Midbrain (tissue), 1 donor: ENCODE measurements at regions not wholly inside any gene's neighbourhood (a gene's known extent, or its start where the extent isn't known, plus 50 kb on each side); places are given as distances from the start of the nearest gene placed in this dataset.
A peak's percentile ranks its signal among the peaks of the same experiment; 100 is the strongest.

Experiments used
- DNase-seq: peaks from one replicate; lab custom pipeline; 2025; lab: John Stamatoyannopoulos, UW

DNA sequence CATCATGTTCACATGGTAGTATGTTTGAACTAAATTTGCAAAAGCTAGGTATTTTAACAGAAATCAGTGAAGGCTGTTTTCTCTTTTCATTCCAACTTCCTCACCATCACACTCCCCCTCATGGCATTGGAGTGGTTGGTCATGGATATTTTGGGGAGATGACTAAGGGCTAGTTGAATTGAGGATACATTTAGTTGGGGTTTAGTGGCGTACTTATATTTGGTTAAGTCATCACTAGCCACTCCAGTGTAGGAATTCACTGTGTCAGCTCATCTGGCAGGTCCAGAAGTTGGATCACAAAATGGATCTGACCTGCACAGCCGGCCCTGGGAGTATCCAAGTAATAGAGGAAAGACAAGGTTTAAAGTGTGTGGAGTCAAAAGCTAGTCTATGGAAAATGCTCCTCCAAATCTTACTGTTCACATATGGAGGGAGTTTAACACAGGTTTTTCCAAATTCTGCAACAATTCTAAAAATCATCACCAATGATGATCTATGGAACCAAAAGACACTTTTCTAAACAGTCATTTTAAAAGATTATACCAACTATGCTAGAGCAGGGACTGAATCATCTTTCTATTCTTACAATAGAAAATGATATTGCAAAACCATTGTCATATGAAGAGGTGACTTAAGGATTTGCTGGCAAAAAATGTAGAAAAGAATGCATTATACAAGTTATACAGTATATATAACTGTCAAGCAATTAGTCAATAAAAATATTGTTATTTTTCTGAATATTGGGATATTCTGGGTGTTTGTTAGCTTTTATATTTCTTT, 247.8 kb upstream of the PEX5L start:
- no peak for DNase-seq

DNA sequence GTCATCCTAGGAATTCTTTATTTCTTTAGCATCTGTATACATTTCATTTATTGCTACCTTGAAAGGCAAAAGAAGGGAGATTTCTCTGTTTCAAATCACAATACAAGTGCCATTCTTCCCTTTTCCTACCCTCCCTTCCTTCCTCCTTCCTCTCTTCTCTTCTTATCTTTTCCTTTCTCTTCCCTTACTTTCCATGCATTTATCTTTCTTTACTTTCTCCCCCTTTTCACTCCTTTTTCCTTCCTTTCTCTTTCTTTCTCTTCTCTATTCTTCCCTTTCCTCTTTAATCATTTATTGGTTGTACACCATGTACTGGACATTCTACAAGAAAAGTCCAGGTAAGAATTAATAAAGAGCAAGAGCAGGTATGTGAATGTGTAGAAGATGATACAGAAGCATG, 251.0 kb upstream of the PEX5L start:
- DNase-seq: no peak

DNA sequence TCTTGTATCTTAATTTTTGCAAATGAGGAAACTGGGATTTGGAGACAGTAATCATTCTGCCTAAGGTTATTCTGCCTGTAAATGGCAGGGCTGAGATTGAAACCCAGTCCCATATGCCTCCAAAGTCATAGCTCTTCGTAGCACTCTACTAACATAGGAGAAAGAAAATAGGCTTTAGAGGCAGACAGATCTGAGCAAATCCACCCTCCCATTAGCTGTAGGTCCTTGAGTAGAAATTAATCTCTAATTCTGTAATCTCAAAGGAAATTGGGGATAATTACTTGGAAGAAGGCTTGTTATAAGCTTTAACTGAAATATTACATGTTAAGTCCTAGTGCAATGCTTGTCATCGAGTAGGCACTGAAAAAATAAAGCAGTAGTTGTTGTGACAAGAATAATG, 252.1 kb upstream of the PEX5L start:
- DNase-seq: no peak

DNA sequence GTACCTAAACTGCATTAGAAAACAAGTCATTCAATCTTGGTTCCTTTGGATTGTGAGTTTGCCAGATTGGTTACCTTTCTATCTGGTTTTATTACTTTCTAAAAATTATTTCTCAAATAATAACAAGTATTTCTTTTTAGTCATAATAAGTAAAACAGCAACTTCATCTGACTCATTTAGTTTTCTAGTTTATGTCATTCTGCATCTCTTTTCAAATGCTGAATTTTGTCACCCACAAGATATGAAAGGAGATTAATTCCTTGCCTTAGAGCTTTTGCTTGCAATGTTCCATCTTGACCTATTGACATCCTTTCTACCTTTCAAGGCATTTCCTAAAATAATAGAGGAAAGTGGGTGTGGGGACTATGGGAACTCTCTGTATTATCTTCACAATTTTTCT, 253.6 kb upstream of the PEX5L start:
- no peak for DNase-seq

DNA sequence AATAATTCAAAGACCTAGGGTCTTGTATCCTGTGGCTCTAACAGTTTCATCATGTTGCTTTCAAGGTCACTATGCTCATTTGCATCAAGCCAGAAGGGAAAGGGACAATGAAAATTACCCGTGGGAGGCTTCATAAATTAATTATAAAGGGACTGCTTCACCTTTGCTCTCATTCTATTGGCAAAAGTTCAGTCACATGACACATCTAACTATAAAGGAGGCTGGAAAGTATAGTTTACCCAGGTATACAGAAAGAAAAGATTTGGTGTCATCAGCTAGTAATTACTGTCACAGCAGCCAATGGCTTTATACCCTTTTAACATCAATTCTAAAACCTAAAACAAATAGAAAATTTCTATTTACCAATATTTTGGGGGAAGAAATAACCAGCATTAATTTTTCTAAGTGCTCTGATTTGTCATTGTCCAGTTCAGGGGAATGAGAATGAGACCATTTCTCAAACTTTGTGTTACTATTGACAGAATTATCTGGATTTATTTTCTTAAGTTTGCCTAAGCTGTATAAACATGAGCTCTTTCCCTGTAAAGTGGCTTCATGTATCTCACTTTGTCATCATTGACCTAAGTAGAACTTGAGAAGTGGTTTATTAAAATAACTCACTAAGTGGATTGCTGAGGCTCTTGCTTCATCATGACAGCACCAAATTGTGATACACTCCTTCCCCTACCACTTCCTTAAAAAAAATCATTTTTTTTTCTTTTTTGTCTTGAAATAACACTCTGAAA, 257.7 kb upstream of the PEX5L start:
- no peak for DNase-seq

DNA sequence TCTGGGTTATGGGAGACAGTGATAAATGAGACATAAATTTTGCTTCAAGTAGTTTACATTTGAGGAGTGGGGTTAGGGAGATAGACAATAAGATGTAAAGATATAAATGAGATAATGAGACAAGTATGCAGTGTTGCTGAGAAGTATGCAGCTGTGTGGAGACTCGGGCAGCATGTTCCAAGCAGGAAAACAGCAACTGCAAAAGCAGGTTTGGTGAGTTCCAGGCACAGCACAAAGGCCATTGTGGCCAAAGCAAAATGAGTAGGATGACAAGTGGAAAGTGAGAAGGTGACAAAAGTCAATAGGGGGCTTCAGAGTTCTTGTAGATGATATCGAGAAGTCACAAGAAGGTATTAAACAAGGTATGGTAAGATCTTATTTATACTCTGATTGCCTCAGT, 259.1 kb upstream of the PEX5L start:
- no peak for DNase-seq

DNA sequence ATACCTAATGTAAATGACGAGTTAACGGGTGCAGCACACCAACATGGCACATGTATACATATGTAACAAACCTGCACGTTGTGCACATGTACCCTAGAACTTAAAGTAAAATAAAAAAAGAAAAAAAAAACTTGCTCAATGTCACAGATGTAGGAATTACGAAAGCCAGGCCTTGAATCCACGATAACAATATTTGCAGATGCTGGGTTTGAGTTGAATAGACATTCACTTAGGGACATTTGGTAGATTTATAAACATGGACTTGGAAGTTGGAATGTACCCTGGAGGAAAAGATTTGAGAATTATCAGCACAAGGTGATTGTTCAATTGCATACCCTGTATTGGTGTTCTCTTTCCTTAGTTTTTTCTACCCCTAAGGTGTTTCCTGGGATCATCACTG, 260.2 kb upstream of the PEX5L start:
- DNase-seq: no peak

DNA sequence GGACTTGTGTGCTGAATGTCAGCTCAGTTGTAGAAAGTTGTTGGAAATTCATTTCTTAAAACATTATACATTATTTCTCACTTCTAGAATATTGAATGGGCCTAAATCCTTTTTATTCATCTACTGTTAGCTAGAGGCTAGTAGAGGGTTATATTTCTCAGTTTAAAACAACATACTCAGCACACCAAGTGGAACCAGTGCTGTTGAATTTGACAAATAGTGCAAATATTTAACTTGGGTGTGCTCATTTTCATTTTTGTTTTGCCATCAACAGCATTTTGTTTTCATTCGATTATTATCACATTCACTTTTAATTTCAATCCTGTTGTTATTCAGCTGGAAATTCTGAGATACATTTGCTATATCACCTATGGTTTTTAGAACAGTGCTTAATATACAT, 269.4 kb upstream of the PEX5L start:
- DNase-seq: no peak

DNA sequence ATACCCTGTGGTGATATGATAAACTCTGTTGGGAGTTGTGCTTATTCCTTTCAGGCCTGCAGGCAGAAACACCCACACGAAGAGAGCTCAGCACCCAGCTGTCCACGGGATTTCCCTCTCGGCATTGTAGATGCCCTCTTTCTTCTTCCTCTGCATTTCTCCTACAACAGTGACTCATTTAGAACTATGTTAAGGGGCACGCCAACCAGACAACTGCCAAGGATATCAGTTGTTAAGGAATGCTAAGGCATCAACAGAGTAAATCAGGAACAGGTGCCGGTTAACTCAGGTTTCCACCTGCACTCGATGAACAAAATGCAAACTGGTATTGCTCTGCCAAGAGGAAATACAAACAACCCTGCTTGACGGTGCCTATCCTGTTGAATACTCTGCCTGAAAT, 270.0 kb upstream of the PEX5L start:
- no peak for DNase-seq

DNA sequence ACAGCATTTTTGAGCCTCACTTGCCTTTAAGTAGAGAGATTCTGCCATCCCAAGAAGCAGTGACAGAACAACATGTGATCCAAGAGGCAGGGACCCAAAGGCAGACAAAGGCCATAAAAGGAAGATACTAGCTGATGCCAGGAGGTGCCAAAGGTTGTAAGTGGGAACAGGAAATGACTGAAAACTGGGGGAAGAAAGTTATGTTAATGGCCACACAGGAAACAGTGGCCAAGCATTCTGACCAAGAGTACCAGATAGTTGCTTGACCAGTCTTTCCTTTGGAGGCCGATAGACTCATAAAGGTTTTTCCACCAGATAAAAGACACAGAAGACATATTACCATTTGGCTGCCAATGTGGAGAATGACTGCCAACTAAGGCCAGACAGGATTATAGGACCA, 274.5 kb upstream of the PEX5L start:
- DNase-seq: no peak

DNA sequence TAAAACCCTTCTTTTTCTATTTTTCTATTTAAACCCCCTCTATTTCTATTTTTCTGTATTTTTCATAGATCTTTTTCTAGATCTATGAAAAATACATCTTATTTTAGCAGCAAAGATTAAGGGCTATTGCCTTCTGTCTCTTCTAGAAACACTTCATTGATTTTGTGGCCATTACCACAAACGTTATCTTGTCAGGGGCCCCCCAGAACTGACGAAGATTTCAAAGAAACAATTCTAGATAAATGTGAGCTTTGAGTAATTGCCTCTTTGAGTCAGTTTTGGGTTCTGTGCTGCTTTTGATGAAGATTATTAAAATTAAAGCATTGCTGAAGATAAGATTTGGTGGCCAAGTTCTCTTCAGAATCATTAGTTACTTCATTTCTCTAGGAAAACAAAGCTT, 279.6 kb upstream of the PEX5L start:
- no peak for DNase-seq

DNA sequence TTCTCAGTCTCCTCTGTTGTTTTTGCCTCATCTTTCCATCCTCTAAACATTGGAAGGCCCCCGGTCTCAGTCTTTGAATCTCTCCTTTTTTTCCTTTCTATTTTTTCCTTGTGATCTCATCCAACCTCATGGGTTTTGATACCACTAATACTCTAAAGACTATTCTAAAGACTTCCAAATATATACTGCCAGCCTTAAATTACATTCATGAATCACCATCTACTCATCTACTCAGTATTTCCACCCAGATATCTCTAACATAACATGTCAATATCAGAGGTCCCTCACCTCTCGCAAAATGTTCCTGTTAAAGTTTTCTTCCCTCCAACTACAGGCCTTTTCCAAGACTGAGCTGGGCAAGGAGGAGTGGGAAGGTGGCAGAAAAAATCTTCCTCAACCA, 282.5 kb upstream of the TTC14 start:
- no peak for DNase-seq

DNA sequence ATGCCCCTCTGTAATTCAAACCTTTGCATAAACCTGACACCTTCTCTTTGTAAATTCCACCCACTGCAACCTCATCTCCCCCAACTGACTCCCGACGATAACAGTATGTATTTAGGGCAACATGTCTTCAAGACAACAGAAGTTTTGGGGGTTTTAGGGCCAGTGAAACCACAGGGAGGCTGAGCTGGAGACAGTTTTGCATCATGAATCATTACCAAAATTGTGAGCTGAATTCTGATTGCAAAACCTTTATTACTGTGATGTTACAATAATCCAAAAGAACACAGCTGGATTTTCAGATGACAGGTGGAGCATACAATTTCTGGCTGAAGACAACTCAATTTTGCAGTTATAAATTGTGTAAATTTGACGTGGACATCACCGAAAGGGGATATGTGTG, 281.3 kb upstream of the TTC14 start:
- no peak for DNase-seq

DNA sequence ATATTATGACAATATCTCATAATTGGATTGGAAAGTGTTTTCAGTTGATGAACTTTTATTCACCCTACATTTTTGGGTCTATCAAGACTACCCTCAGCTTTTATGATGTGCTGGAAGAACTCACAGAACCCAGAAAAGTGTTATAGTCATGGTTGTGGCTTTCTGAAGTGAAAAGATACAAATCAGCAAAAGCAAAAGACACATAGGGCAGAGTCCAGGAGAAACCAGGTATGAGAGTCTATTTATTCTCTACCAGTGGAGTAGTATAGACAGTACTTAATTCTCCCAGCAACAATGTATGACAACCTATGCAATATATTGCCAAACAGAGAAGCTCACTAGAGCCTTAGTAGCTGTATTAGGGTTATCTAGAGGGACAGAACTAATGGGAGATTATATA, 280.4 kb upstream of the TTC14 start:
- no peak for DNase-seq

DNA sequence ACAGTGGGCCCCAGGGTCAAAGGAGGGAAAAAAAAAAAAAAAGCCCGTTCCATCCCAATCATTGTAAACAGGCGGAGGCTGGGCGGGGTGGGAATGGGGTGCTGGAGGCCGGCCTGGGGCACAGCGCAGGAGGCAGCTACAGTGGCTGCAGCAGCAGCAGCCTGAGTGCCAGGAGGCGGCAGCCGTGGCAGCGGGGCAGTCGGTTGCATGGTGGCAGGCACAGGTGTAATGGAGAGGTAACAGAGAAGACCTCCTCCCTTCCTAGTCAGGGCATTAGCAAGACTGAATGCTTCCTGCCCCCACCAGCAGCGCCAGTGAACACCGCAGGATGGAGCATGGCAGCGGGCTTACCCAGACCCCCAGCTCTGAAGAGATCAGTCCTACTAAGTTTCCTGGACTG, 279.1 kb upstream of the TTC14 start:
- DNase-seq: no peak

DNA sequence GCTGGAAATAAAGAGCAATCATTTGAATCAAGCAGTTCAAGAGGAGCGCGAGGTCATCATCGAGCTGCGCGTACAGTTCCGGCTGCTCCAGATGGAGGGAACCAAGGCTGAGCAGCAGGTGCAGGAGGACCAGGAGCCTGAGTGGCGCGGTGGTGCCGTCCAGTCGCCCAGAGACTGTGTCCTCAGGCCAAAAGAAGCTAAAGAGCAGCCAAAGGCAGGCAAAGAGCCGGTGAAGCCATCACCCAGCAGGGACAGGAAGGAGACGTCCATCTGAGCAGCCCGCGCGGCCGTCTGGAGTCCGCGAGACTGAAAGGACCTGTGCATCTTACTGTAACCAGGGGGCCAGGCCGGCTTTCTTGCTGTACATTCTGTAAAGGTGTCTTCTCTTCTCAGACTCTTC, 277.2 kb upstream of the TTC14 start:
- DNase-seq: no peak

DNA sequence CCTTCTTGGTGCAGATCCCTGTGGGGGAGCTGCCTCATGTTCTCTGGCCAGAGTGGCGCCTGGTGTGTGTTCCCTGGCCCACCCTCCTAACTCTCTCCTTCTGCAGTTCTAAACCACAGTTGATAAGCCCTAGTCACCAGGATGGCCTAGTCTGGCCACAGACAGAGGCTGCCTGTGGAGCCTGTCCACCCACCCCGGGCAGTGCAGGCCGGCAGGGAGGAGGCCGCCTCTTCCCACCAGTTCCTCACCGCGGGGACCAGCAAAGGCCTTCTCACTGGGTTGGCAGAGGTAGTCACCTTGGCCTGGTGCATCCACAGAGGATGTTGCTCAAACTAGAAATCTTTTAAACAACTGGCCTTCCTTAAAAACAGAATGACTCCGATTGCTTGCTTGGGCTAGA, 276.4 kb upstream of the TTC14 start:
- no peak for DNase-seq

DNA sequence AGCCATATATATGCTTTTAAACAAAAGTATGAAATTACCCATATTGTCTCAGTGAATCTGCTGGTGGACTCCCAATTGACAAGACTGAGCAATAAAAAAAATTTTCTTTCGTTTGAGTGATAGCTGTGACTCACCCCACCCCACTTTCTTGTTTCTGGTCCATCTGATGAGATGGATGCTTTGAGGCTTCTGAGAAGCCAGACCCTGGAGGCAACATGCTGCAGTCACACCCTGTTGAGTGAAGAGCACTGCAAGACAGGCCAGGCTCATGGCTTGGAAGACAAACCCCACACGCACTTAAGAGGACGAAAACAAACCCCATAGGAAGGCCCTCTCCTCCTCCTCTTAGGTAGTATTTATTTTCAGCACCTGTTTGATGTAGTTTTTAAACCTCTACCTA, 276.0 kb upstream of the TTC14 start:
- DNase-seq: no peak

DNA sequence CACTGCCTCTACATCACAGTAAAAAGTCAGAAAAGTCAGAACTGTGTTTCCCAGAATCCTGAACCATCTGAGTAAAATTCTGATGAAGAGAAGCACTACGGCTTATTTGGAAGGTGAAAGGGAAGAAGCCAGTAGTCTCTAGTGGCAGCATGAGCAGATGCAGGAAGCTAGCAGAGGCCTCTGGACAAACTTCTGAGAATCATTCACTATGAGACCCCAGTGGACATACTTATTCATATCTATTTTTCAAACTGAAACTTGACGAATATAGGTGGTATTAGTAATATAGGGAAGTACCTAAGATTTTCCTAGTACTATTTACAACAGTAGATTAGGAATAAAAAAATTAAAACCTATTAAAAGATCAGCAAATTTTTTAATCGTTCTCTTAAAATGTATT, 272.8 kb upstream of the TTC14 start:
- DNase-seq: no peak

DNA sequence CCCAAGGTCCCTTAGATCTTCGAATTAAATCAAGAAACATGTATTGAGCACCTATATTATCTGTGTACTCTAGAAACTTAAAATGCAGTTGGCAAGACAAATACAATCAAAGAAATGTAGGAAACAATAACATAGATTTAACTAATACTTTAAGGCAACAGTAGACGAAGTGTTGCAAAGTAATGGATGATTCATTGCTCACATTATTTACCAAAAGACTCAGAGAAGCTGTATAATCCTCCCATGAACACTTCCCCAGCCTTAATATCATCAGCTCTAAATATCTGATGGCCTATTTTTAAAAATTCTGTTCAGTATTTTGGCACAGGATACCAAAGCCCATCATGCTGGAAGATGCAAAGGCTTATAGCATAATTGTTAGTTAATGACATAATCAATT, 272.1 kb upstream of the TTC14 start:
- no peak for DNase-seq

DNA sequence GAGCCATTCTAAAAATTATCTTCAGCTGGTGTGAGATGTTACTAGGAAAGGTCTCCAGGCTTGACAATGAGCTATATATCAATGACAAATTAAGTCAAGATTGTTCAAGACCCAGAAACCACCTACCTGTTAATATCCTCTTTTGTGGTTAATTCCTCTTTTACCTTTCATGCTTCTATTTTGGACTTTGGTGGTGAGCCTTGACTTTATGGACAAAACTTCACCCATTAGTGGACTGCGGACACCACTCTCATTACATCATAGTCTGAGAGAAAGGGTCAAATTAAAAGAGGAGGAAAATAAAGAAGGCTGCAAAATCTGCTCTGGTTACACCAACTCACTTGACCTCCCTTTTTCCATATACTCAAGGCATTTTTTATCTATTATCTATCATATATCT, 271.5 kb upstream of the TTC14 start:
- DNase-seq: no peak

DNA sequence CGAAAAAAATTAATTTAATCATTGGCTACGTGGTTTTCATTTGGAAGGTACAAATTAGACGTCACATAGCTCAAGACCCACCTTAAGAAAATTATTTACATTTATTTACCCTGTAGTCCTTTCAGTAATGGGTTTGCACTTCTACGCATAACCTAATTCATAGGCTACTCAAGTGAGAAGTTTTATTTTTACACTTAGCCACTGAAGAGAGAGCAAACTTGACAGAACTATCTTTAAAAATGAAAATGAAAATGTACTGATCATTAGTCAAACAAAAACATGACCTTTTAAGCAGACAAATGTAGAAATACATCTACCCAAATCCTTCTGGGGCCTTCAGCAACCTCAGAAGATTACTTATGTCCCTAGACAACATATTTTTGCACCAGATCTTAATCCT, 269.4 kb upstream of the TTC14 start:
- DNase-seq: no peak

DNA sequence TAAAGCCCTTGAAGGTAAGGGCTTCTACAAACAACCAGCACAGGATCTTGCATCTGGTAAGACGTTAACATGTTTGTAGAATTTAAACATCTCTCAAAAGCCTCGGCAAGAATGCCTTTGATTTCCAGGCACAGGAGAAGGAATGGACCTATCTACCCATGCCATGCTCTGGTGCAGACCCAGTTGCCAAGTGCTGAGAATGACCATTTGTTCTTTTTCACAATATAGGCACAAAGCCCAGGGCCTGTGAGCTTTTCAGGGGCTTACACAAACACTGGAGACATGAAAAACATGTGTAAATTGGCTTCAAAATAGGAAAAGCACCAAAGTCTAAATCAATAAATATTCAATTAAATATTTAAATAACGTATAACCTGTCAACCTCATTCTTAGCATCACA, 266.9 kb upstream of the TTC14 start:
- peak; percentile 68 for DNase-seq

DNA sequence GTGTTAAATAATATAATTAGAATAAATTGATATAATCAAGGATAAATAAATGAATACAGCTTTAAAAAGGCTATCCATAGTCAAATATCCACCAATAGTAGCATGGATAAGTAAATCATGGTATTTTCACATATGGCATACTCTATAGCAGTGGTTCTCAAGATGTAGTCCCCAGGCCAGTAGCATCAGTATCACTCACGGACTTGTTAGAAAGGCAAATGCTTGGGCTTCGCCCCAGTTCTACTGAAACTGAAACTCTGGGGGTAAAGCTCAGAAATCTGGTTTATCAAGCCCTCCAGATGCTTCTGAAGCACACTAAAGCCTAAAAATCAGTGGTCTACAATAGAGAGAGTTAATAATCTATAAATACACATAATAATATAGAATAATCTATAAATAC, 261.6 kb upstream of the TTC14 start:
- no peak for DNase-seq
